ENCODE measurements at regions not wholly inside any gene's neighbourhood (a gene's known extent, or its start where the extent isn't known, plus 50 kb on each side); places are given as distances from the start of the nearest gene placed in this dataset.
"Not testable (repeated sequence)": the region's sequence is repeated elsewhere in the genome, so short reads cannot be mapped to it uniquely, and the experiment has no call there.

- DNase-seq (ENCODE audit: low read depth), result no peak
Measured at GRCh38 chr4:83779103-83780052, 243.5 kb downstream of the GPAT3 start.

- no peak for DNase-seq (ENCODE audit: low read depth)
Measured at GRCh38 chr4:83772685-83773084, 236.8 kb downstream of the GPAT3 start.

GRCh38 chr4:83771113-83771705 is 235.3 kb downstream of the GPAT3 start:
- DNase-seq (ENCODE audit: low read depth), result peak; percentile 15

- no peak for DNase-seq (ENCODE audit: low read depth)
Measured at GRCh38 chr4:83768146-83768545, 232.2 kb downstream of the GPAT3 start.

- DNase-seq (ENCODE audit: low read depth), result no peak
Measured at GRCh38 chr4:83767067-83767466, 231.2 kb downstream of the GPAT3 start.

- no peak for DNase-seq (ENCODE audit: low read depth)
Measured at GRCh38 chr4:83759611-83760010, 223.7 kb downstream of the GPAT3 start.

GRCh38 chr4:83758285-83758684 is 222.4 kb downstream of the GPAT3 start:
- DNase-seq (ENCODE audit: low read depth), result no peak

- DNase-seq (ENCODE audit: low read depth), result no peak
Measured at GRCh38 chr4:83757121-83757621, 221.3 kb downstream of the GPAT3 start.

GRCh38 chr4:83753260-83753659 is 217.4 kb downstream of the GPAT3 start:
- no peak for DNase-seq (ENCODE audit: low read depth)

- no peak for DNase-seq (ENCODE audit: low read depth)
Measured at GRCh38 chr4:83751336-83751949, 215.5 kb downstream of the GPAT3 start.

- no peak for DNase-seq (ENCODE audit: low read depth)
Measured at GRCh38 chr4:83748711-83749110, 212.8 kb downstream of the GPAT3 start.

- DNase-seq (ENCODE audit: low read depth), result no peak
Measured at GRCh38 chr4:83738895-83739294, 203.0 kb downstream of the GPAT3 start.

- no peak for DNase-seq (ENCODE audit: low read depth)
Measured at GRCh38 chr4:83734576-83734975, 198.7 kb downstream of the GPAT3 start.

- no peak for DNase-seq (ENCODE audit: low read depth)
Measured at GRCh38 chr4:83732114-83732635, 196.3 kb downstream of the GPAT3 start.

- peak; percentile 2 for DNase-seq (ENCODE audit: low read depth)
Measured at GRCh38 chr4:83731609-83732008, 195.7 kb downstream of the GPAT3 start.

GRCh38 chr4:83730958-83731357 is 195.1 kb downstream of the GPAT3 start:
- not testable (repeated sequence) for DNase-seq (ENCODE audit: low read depth)

GRCh38 chr4:83728191-83728590 is 192.3 kb downstream of the GPAT3 start:
- DNase-seq (ENCODE audit: low read depth), result no peak

GRCh38 chr4:83725336-83726085 is 189.6 kb downstream of the GPAT3 start:
- no peak for DNase-seq (ENCODE audit: low read depth)

- DNase-seq (ENCODE audit: low read depth), result no peak
Measured at GRCh38 chr4:83724485-83725335, 188.8 kb downstream of the GPAT3 start.

- no peak for DNase-seq (ENCODE audit: low read depth)
Measured at GRCh38 chr4:83723609-83724008, 187.7 kb downstream of the GPAT3 start.
